ENCODE measurements at regions not wholly inside any gene's neighbourhood (a gene's known extent, or its start where the extent isn't known, plus 50 kb on each side); places are given as distances from the start of the nearest gene placed in this dataset.

DNA sequence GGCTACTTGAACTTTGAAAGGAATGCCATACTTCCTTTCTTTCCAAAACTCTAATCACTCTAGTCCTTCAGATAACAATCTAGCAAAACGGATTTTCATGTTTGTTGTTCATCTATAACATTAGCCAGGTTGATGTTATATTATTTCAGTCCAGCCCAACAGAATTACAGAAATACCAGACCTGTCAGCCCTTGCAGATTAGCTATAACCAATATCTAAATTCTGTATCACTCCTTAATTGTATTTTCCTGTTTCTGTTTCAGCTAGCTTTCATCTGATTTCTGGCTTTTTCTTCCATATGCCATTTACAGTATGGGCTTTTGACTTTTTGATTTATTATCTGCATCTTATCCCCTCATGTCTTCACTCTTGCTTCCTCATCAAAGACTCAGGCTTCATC, 479.8 kb upstream of the CDH8 start:
- Histone ChIP-seq H3K4me3 (no peak overlapping the region), H3K27ac (no peak overlapping the region), H3K27me3 (no peaks in the 10 kb centered on the region), H3K9me3 (no peaks in the 10 kb centered on the region), H3K36me3 (no peaks in the 10 kb centered on the region), H3K4me1 (no peaks in the 10 kb centered on the region)
- intact Hi-C loops (cut with DNase I), result no loop called here
- no peak for TF ChIP-seq POLR2A (IDR thresholded peaks at IDR 0.05)
- no peak for DNase-seq (ENCODE audit: extremely low spot score in 2 of 2)

DNA sequence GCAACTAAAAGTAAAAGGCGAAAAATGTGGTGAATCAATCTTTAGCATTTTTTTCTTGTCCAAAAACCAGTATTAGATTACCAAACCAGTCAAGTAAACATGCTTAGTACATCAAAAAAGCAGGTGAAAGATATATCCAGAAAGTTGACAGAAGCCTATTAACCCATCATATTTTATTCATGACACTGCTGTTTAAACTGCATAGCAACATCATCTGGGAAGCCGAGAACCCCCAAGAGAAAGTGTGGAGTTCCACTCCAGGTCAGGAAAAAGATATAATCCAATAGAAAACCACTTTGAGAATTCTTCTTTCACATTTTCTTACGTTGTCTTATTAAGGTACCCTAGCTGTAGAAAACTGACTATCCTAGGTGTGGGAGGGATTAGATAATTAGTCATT, 466.8 kb upstream of the CDH8 start:
- Histone ChIP-seq H3K36me3 (no peaks in the 10 kb centered on the region), H3K9me3 (no peaks in the 10 kb centered on the region), H3K4me3 (no peak overlapping the region), H3K4me1 (no peaks in the 10 kb centered on the region), H3K27ac (no peak overlapping the region), H3K27me3 (no peaks in the 10 kb centered on the region)
- intact Hi-C loops (cut with DNase I), result no loop called here
- no peak for DNase-seq (ENCODE audit: extremely low spot score in 2 of 2)
- TF ChIP-seq, protein P1, sequence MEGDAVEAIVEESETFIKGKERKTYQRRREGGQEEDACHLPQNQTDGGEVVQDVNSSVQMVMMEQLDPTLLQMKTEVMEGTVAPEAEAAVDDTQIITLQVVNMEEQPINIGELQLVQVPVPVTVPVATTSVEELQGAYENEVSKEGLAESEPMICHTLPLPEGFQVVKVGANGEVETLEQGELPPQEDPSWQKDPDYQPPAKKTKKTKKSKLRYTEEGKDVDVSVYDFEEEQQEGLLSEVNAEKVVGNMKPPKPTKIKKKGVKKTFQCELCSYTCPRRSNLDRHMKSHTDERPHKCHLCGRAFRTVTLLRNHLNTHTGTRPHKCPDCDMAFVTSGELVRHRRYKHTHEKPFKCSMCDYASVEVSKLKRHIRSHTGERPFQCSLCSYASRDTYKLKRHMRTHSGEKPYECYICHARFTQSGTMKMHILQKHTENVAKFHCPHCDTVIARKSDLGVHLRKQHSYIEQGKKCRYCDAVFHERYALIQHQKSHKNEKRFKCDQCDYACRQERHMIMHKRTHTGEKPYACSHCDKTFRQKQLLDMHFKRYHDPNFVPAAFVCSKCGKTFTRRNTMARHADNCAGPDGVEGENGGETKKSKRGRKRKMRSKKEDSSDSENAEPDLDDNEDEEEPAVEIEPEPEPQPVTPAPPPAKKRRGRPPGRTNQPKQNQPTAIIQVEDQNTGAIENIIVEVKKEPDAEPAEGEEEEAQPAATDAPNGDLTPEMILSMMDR (IDR thresholded peaks at IDR 0.05), result no peak
- TF ChIP-seq POLR2A (IDR thresholded peaks at IDR 0.05) (no peak), POLR2AphosphoS5 (IDR thresholded peaks at IDR 0.05; ENCODE audit: insufficient read depth in 1 of 2, low read depth in 1 of 2) (no peak)

DNA sequence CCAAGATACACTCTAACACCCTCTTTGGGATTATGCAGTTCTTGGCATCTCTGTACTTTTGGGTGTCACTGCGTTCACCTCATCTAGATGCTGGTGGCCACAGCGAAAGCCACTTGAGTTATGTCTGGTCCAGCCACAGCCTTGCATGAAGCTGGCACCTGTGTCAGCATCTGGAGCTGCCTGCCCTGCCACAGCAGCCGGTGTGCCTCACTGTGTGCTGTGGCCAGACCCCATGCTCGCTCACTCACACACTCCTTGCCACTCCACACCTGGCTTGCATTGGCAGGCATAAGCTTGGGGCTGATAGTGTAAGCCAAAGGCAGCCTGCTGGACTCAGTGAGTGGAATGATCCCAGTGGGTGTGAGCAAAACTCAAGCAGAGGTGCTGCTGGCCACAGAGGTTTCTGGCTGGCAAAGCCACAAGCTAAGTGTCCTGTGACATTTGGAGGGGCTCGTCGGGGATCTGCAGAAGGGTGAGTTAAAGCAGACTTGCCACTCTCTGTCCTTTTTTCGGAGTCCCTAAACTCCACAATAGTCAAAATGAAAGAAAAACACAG, 442.7 kb upstream of the CDH8 start:
- no peak overlapping the region for H3K4me3 ChIP-seq
- intact Hi-C loops (cut with DNase I), result loop anchor here (10.0 kb wide), 1 partner anchor 306 kb away; no protein-coding TSS in a partner anchor

DNA sequence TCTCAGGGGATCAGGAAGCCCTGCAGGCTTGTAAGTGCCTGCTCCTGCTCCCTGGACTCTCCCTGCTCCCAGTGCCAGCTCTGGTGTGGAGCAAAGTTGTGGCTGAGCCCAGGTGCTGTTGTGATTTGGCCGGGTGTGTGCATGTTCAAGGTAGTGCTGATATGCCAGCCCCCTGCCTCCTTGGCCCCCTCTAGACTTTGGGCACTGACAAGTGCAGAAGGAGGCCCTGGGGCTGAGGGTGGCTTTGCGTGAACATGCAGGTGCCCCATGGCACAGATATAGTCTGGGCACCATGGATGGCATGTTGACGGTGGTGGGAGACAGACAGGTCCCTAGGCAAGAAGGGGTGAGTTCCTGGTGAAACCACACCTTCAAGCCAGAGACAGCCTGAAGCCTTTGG, 441.6 kb upstream of the CDH8 start:
- no peak overlapping the region for H3K27ac ChIP-seq
- no peak overlapping the region for H3K4me3 ChIP-seq
- no peak for DNase-seq (ENCODE audit: extremely low spot score in 2 of 2)
- H3K36me3 ChIP-seq, result no peaks in the 10 kb centered on the region
- no peaks in the 10 kb centered on the region for H3K27me3 ChIP-seq
- intact Hi-C loops (cut with DNase I), result loop anchor here (10.0 kb wide), 1 partner anchor 307 kb away; no protein-coding TSS in a partner anchor
- H3K9me3 ChIP-seq, result peaks cover 4% of the 10 kb centered on the region
- TF ChIP-seq, protein P1 (IDR thresholded peaks at IDR 0.05), result no peak
- TF ChIP-seq POLR2A (IDR thresholded peaks at IDR 0.05) (no peak), POLR2AphosphoS5 (IDR thresholded peaks at IDR 0.05; ENCODE audit: insufficient read depth in 1 of 2, low read depth in 1 of 2) (no peak)
- no peaks in the 10 kb centered on the region for H3K4me1 ChIP-seq

More for the DNA sequence above, 442.7 kb upstream of the CDH8 start:
- Histone ChIP-seq H3K27ac (no peak overlapping the region), H3K9me3 (no peaks in the 10 kb centered on the region), H3K4me1 (no peaks in the 10 kb centered on the region), H3K27me3 (no peaks in the 10 kb centered on the region), H3K36me3 (no peaks in the 10 kb centered on the region)
- TF ChIP-seq, protein P1 (IDR thresholded peaks at IDR 0.05), result no peak
- TF ChIP-seq POLR2A (IDR thresholded peaks at IDR 0.05), result no peak
- no peak for TF ChIP-seq POLR2AphosphoS5 (IDR thresholded peaks at IDR 0.05; ENCODE audit: insufficient read depth in 1 of 2, low read depth in 1 of 2)
- DNase-seq (ENCODE audit: extremely low spot score in 2 of 2), result no peak

DNA sequence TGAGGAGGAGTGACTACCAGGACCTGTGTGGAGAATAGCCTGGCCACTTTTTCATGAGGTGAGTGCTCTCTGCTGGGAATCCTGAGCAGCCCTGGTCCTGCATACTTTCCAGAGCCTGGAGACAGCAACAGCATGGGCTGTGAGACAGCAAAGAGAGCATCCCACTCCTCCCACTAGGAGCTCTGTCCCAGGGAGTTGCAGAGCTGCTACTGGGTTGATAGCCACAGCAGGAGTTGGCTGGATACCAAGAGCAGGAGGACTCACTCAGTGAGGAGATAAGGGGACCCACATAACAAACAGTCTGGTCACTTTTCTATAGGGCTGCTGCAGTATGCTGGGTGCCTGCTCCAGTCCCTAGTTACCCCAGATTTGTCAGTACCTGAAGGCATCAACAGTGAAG, 439.3 kb upstream of the CDH8 start:
- no peak overlapping the region for H3K27ac ChIP-seq
- DNase-seq (ENCODE audit: extremely low spot score in 2 of 2), result no peak
- intact Hi-C loops (cut with DNase I), result loop anchor here (10.0 kb wide), 1 partner anchor 309 kb away; no protein-coding TSS in a partner anchor
- H3K4me3 ChIP-seq, result no peak overlapping the region
- H3K9me3 ChIP-seq, result peaks cover 4% of the 10 kb centered on the region
- H3K36me3 ChIP-seq, result no peaks in the 10 kb centered on the region
- no peaks in the 10 kb centered on the region for H3K4me1 ChIP-seq
- TF ChIP-seq POLR2AphosphoS5 (IDR thresholded peaks at IDR 0.05; ENCODE audit: insufficient read depth in 1 of 2, low read depth in 1 of 2) (no peak), POLR2A (IDR thresholded peaks at IDR 0.05) (no peak)
- TF ChIP-seq, protein P1 (IDR thresholded peaks at IDR 0.05), result no peak
- H3K27me3 ChIP-seq, result no peaks in the 10 kb centered on the region

All from vagina (tissue), 2 donors.